ENCODE measurements at regions not wholly inside any gene's neighbourhood (a gene's known extent, or its start where the extent isn't known, plus 50 kb on each side); places are given as distances from the start of the nearest gene placed in this dataset.

DNA sequence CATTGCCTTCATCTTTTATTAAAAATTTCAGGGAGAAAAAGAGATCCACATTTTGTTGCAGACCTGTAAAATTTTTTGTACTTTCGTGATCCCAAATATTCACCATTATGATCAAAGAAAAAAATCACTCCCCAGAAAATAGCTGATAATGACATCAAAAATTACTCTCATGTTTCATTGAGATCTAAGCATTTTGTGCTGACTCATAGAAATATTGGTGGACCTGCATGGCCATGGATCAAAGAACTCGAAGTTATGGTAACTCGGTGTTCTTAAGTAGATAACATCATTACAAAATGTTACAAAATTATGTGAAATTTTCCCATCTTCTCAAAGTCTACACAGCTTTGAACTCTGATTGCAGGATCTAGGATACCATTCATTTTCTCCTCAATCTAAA, 135.8 kb downstream of the PTGER3 start:
- no peak overlapping the region for H3K4me2 ChIP-seq (ENCODE audit: control insufficient read depth, insufficient read depth)
- 2% methylated on average over 3 of the region's 3 CpGs for WGBS (ENCODE audit: insufficient coverage, insufficient replicate concordance, low lambda C conversion rate, missing lambda C conversion rate)
- in situ Hi-C loops (cut with MboI) (no loop called here), intact Hi-C loops (cut with micrococcal nuclease; ENCODE audit: unreplicated experiment) (no loop called here)
- SMC1A ChIA-PET (ENCODE audit: uncharacterized antibody, unreplicated experiment): no interaction called here
- no peaks in the 10 kb centered on the region for H3K9me3 ChIP-seq (replicated peaks; ENCODE audit: control insufficient read depth, insufficient read depth, low read length)
- no TSS peak for BruUV-seq (replicated peaks)
- POLR2A ChIA-PET: no interaction called here
- CTCF ChIA-PET: no interaction called here
- ATAC-seq: no peak
- no peak overlapping the region for H3K9ac ChIP-seq (ENCODE audit: control insufficient read depth, insufficient read depth, low read length)
- H2AFZ ChIP-seq (ENCODE audit: control insufficient read depth, low read depth, low read length): no peak overlapping the region
- no peaks in the 10 kb centered on the region for H4K20me1 ChIP-seq (ENCODE audit: control insufficient read depth, insufficient read depth)
- RAD21 ChIA-PET (ENCODE audit: unreplicated experiment): interaction anchor here (0.6 kb wide), 1 partner anchor 418 kb away, joined by 3 read pairs; no protein-coding TSS in a partner anchor
- DNase-seq (ENCODE audit: low read depth, low spot score): no peak
- H3K27me3 ChIP-seq (replicated peaks in 1 of 2; ENCODE audit: control insufficient read depth in 2 of 2, insufficient read depth in 2 of 2, low read length in 1 of 2): no peaks in the 10 kb centered on the region
- no peaks in the 10 kb centered on the region for H3K79me2 ChIP-seq (ENCODE audit: control insufficient read depth, insufficient read depth, low read length)
- no peak overlapping the region for H3K4me3 ChIP-seq
- FAIRE-seq: no peak
- TF ChIP-seq CHD4 (IDR thresholded peaks at IDR 0.05): no peak
- TF ChIP-seq CHD2 (IDR thresholded peaks at IDR 0.05; ENCODE audit: borderline replicate concordance, low read depth, low read length): no peak
- no peak overlapping the region for H3K27ac ChIP-seq (ENCODE audit: control insufficient read depth, insufficient read depth)
- no peaks in the 10 kb centered on the region for H3K4me1 ChIP-seq (ENCODE audit: control insufficient read depth, insufficient read depth, low read length)
- H3K36me3 ChIP-seq (ENCODE audit: control insufficient read depth in 2 of 2, insufficient read depth in 2 of 2, low read length in 1 of 2): no peaks in the 10 kb centered on the region

DNA sequence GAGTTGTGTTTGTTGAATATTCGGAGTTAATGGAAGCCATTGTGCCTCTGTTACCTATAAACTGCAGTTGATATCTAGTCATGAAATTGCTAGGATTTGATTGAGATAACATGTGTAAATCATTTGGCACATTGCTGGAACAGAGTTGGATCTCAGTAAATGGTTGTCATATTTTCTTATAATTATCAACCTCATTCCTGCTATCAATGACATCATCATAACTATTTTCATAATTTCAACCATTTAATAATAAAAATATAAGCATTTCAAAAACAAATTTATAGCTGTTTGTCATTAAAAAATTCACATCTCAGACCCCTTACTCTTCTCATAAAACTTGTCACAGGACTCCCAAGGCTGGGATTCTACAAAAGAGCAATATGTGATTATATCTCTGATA, 133.4 kb downstream of the PTGER3 start:
- BruUV-seq (replicated peaks): no TSS peak
- TF ChIP-seq, protein P1, sequence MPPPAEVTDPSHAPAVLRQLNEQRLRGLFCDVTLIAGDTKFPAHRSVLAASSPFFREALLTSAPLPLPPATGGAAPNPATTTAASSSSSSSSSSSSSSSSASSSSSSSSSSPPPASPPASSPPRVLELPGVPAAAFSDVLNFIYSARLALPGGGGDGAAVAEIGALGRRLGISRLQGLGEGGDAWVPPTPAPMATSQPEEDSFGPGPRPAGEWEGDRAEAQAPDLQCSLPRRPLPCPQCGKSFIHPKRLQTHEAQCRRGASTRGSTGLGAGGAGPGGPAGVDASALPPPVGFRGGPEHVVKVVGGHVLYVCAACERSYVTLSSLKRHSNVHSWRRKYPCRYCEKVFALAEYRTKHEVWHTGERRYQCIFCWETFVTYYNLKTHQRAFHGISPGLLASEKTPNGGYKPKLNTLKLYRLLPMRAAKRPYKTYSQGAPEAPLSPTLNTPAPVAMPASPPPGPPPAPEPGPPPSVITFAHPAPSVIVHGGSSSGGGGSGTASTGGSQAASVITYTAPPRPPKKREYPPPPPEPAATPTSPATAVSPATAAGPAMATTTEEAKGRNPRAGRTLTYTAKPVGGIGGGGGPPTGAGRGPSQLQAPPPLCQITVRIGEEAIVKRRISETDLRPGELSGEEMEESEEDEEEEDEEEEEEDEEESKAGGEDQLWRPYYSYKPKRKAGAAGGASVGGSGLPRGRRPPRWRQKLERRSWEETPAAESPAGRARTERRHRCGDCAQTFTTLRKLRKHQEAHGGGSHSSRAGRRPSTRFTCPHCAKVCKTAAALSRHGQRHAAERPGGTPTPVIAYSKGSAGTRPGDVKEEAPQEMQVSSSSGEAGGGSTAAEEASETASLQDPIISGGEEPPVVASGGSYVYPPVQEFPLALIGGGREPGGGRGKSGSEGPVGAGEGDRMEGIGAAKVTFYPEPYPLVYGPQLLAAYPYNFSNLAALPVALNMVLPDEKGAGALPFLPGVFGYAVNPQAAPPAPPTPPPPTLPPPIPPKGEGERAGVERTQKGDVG (CRISPR knock-in tag; IDR thresholded peaks at IDR 0.05): no peak
- TF ChIP-seq ATF7 (IDR thresholded peaks at IDR 0.05; ENCODE audit: low read depth): 0 out of 2 replicates have a peak, but pooled peaks have one; percentile 17
- H3K27ac ChIP-seq (ENCODE audit: control insufficient read depth, insufficient read depth): no peak overlapping the region
- CTCF ChIA-PET: no interaction called here
- no peaks in the 10 kb centered on the region for H3K79me2 ChIP-seq (ENCODE audit: control insufficient read depth, insufficient read depth, low read length)
- no peak overlapping the region for H3K4me3 ChIP-seq
- SMC1A ChIA-PET (ENCODE audit: uncharacterized antibody, unreplicated experiment): interaction anchor here (0.8 kb wide), 1 partner anchor 10 kb away, joined by 3 read pairs; no protein-coding TSS in a partner anchor
- WGBS (ENCODE audit: insufficient coverage, insufficient replicate concordance, low lambda C conversion rate, missing lambda C conversion rate): 0% methylated on average over 1 of the region's 1 CpG
- H3K9ac ChIP-seq (ENCODE audit: control insufficient read depth, insufficient read depth, low read length): no peak overlapping the region
- FAIRE-seq (no peak), ATAC-seq (no peak), DNase-seq (ENCODE audit: low read depth, low spot score) (no peak)
- H3K9me3 ChIP-seq (replicated peaks; ENCODE audit: control insufficient read depth, insufficient read depth, low read length): no peaks in the 10 kb centered on the region
- H3K36me3 ChIP-seq (ENCODE audit: control insufficient read depth in 2 of 2, insufficient read depth in 2 of 2, low read length in 1 of 2): no peaks in the 10 kb centered on the region
- H3K27me3 ChIP-seq (replicated peaks in 1 of 2; ENCODE audit: control insufficient read depth in 2 of 2, insufficient read depth in 2 of 2, low read length in 1 of 2): no peaks in the 10 kb centered on the region
- POLR2A ChIA-PET: no interaction called here
- RAD21 ChIA-PET (ENCODE audit: unreplicated experiment): no interaction called here
- H3K4me1 ChIP-seq (ENCODE audit: control insufficient read depth, insufficient read depth, low read length): no peaks in the 10 kb centered on the region
- H3K4me2 ChIP-seq (ENCODE audit: control insufficient read depth, insufficient read depth): no peak overlapping the region
- H2AFZ ChIP-seq (ENCODE audit: control insufficient read depth, low read depth, low read length): no peak overlapping the region
- H4K20me1 ChIP-seq (ENCODE audit: control insufficient read depth, insufficient read depth): no peaks in the 10 kb centered on the region
- in situ Hi-C loops (cut with MboI): no loop called here
- intact Hi-C loops (cut with micrococcal nuclease; ENCODE audit: unreplicated experiment): no loop called here

Data from GM12878 (cell line).